ENCODE measurements at regions not wholly inside any gene's neighbourhood (a gene's known extent, or its start where the extent isn't known, plus 50 kb on each side); places are given as distances from the start of the nearest gene placed in this dataset.

DNA sequence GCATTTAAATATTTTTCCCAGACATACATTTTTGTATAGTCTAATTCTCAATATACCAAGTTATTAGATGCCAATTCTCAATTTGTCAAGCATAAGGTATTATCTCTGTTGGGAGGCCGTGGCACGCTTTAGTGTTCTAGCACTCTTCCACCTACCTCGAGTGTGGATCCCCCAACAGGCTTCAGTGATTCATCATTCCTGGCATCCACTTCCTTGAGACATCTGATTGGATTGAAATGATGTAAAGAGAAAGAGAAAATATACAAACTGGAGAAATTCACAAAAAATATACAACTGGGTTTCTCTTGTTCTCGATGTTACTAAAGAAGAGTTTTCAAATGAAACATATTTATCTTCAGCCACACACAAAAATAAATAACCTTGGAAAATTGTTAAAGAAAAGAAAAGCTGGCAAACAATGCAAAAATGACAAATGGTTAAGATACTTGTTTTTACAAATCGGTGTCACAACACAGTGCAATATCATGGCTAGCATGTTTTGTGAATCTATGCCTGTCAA is 218.0 kb upstream of the CDIN1 start:
- H3K27me3 Mint-ChIP-seq, result no peaks in the 10 kb centered on the region
- H3K4me1 Mint-ChIP-seq, result no peaks in the 10 kb centered on the region
- H3K9me3 Mint-ChIP-seq, result no peaks in the 10 kb centered on the region
- H3K4me3 Mint-ChIP-seq, result no peak overlapping the region
- H3K36me3 Mint-ChIP-seq, result no peaks in the 10 kb centered on the region
- ATAC-seq, result no peak
- H3K27ac Mint-ChIP-seq, result no peak overlapping the region

DNA sequence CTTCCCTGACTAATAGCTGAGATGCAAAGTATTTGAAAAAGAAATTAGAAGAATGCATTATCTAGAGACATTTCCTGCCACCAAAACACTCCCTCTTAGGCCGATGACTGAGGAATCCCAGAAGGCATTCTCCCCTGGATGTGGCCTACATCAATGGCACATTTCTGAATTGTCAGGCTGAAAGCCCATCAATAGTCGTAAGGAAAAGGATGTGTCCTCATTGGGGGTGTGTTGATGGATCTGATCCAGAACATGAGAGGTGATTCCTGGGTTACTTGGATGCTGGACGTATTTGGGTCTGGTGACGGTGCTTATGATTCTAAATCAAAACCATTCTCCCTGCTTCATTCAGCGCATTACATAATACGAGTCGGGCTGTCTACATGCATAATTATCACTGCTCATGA is 216.9 kb upstream of the CDIN1 start:
- H3K4me3 Mint-ChIP-seq, result no peak overlapping the region
- H3K27me3 Mint-ChIP-seq, result no peaks in the 10 kb centered on the region
- H3K4me1 Mint-ChIP-seq, result no peaks in the 10 kb centered on the region
- H3K9me3 Mint-ChIP-seq, result no peaks in the 10 kb centered on the region
- H3K27ac Mint-ChIP-seq, result no peak overlapping the region
- H3K36me3 Mint-ChIP-seq, result no peaks in the 10 kb centered on the region
- ATAC-seq, result no peak

DNA sequence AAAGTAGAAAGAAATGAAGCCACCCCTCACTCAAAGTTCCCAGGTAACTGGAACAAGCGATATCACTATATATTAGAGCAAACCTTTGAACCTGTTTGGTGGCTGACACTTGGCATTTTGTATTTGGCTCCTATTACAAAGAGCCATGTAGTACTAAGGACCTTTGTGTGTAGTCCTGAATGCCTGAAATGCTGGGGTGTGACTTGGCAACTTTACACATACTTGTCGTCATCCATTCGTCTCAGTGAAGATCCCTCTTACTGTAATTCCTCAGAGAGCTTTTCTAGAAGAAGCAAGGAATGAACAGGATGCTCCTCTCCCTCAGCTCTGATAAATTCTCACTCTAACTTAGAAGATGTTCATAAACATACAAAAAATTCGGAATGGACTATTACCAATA is 216.1 kb upstream of the CDIN1 start:
- Mint-ChIP-seq H3K4me1 (no peaks in the 10 kb centered on the region), H3K36me3 (no peaks in the 10 kb centered on the region), H3K27me3 (no peaks in the 10 kb centered on the region), H3K4me3 (no peak overlapping the region), H3K27ac (no peak overlapping the region), H3K9me3 (no peaks in the 10 kb centered on the region)
- ATAC-seq, result no peak

DNA sequence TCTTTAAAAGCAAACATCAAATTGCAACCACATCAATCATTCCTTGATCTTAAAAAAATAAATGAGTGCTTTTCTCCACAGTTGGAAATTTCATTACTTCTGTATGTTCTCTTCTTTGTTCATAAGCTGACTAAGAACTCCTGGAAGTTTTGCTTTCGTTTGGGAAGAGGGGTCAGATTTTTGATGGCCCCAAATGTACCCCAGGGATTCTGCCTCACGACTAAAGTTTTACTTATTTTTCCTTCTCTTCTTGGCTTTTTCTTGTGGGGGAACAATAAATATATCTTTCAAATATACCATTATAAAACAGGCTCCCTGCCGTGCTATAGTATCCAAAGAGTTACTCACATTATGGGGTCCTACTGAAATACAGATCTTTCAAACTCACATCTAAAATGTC is 215.0 kb upstream of the CDIN1 start:
- Mint-ChIP-seq H3K9me3 (peaks cover 2% of the 10 kb centered on the region), H3K36me3 (no peaks in the 10 kb centered on the region), H3K4me3 (no peak overlapping the region), H3K4me1 (no peaks in the 10 kb centered on the region), H3K27me3 (no peaks in the 10 kb centered on the region), H3K27ac (no peak overlapping the region)
- ATAC-seq, result no peak

DNA sequence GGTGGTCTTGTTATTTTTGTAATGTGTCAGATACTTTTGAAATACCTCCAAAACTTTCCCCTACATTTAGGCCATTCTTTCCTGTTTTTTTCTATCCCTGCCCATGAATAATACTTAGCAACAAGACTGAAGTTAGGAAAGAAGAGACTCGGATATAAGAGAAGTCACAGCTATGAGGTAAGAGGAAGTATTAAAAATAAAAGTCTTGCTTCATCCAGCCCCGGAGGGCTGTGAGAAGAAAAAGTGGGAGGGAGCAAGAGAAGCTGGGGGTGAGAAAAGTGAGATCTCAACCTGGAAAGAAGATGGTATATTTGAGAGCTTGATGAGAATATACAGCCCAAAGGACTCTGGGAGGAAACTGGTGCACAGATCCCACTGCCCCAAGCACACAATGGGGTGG is 213.5 kb upstream of the CDIN1 start:
- Mint-ChIP-seq H3K27me3 (no peaks in the 10 kb centered on the region), H3K36me3 (no peaks in the 10 kb centered on the region), H3K9me3 (peaks cover 2% of the 10 kb centered on the region), H3K4me1 (no peaks in the 10 kb centered on the region), H3K27ac (no peak overlapping the region), H3K4me3 (no peak overlapping the region)
- no peak for ATAC-seq

DNA sequence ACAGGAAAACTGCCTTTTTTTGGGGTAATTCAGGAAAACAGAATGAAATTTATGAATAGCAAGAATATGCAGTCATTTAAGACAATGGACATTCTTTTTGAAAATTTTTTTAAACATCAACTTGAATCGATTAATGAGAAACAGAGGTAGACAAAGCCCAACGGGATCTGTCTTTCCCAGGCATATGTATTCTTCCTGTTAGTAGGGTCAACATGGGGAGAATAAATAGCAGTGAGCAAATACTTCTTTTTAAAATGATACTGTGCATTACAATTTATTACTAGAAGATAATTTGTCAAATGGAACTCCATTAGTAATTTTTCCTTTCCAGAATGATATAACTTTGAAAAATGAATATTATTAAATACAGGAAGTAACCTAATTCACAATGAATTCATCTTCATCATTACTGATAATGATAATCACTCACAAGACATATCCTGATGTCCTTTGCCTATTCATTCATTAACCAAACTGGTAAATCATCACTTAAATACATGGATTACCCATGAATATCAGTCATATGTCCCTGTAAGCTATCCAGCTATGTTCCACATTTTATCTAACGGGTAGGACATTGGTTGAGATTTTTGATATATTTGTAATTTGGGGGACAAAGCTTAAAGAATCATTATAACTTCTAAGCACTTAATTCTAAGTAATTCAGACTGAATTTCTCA is 209.2 kb upstream of the CDIN1 start:
- ATAC-seq, result no peak
- H3K4me1 Mint-ChIP-seq, result no peaks in the 10 kb centered on the region
- no peaks in the 10 kb centered on the region for H3K27me3 Mint-ChIP-seq
- no peak overlapping the region for H3K27ac Mint-ChIP-seq
- peaks cover 2% of the 10 kb centered on the region for H3K9me3 Mint-ChIP-seq
- H3K4me3 Mint-ChIP-seq, result no peak overlapping the region
- H3K36me3 Mint-ChIP-seq, result no peaks in the 10 kb centered on the region

DNA sequence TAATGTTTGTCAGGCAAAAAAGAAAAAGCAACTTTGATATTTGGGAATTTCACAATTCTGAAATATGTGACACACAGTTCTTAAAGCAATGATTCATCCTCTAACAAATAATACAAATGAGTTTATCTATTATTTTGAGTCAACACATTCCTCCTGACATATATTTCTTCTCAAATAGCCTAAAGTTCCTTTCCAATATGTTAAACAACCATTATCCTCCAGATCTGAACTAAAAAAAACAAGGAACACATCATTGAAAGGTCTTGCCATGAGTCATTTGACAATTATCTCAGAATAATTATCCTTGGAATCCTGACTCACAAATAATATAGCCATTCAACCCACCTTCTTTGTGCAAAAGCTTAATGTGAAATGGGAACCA is 208.7 kb upstream of the CDIN1 start:
- Mint-ChIP-seq H3K36me3 (no peaks in the 10 kb centered on the region), H3K4me3 (no peak overlapping the region), H3K27me3 (no peaks in the 10 kb centered on the region), H3K27ac (no peak overlapping the region), H3K4me1 (no peaks in the 10 kb centered on the region), H3K9me3 (peaks cover 2% of the 10 kb centered on the region)
- no peak for ATAC-seq

DNA sequence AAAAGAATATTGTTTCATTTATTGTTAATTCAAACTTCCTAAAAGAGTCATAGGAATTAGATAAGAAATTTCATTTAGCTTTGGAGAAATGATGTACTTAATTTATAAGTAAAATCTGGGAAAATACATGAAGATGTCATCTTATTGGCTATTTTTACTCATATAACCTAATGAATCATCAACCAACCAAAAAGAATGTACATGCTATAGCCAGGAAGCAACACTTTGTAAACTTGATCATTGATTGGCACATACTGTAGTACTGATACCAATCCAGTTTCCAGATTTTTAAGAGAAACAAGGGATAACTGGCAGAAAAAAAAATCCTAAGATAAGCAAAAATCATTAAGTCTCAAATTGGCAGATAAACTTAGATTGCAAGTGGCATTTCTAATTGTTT is 207.9 kb upstream of the CDIN1 start:
- H3K36me3 Mint-ChIP-seq, result no peaks in the 10 kb centered on the region
- H3K27me3 Mint-ChIP-seq, result no peaks in the 10 kb centered on the region
- no peak overlapping the region for H3K4me3 Mint-ChIP-seq
- peaks cover 2% of the 10 kb centered on the region for H3K9me3 Mint-ChIP-seq
- no peaks in the 10 kb centered on the region for H3K4me1 Mint-ChIP-seq
- H3K27ac Mint-ChIP-seq, result no peak overlapping the region
- no peak for ATAC-seq

DNA sequence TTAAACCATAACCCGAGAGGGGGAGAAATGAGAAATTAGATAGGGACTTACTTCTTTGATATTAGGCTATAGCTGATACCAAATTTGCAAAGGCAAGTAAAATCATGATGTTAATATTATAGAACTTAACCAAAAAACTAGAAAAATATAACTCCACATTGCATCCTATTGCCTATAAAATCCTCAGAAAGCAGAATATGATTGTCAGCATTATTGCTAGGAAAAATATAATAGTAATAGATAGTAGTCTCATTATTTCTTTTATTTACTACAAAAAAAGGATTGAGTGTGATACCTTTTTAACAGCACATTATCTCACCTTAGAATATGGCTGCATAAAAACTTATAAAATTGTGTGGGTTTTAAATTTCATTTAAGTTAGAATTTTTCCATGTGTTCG is 206.5 kb upstream of the CDIN1 start:
- no peaks in the 10 kb centered on the region for H3K4me1 Mint-ChIP-seq
- peaks cover 2% of the 10 kb centered on the region for H3K9me3 Mint-ChIP-seq
- no peak overlapping the region for H3K27ac Mint-ChIP-seq
- H3K27me3 Mint-ChIP-seq, result no peaks in the 10 kb centered on the region
- ATAC-seq, result no peak
- no peak overlapping the region for H3K4me3 Mint-ChIP-seq
- H3K36me3 Mint-ChIP-seq, result no peaks in the 10 kb centered on the region

DNA sequence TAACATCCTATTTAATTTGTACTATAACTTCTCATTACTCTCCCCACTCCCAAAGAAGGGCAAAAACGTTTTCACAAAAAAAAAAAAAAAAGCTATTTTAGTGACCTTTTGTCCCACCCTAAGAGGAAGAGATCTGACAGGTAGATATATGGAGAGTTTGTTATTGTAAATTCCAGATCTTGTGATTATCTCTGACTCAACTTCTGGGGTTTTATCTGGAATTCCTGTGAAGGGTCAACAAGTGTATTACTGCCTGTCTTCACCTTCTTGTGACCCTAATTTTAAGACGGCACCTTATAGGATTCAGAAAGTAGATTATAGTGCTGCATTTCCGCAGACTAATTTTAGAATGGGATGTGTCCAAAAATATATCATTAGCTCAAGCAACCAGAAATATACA is 205.9 kb upstream of the CDIN1 start:
- no peak overlapping the region for H3K4me3 Mint-ChIP-seq
- no peak for ATAC-seq
- no peak overlapping the region for H3K27ac Mint-ChIP-seq
- no peaks in the 10 kb centered on the region for H3K36me3 Mint-ChIP-seq
- peaks cover 2% of the 10 kb centered on the region for H3K9me3 Mint-ChIP-seq
- H3K27me3 Mint-ChIP-seq, result no peaks in the 10 kb centered on the region
- no peaks in the 10 kb centered on the region for H3K4me1 Mint-ChIP-seq

DNA sequence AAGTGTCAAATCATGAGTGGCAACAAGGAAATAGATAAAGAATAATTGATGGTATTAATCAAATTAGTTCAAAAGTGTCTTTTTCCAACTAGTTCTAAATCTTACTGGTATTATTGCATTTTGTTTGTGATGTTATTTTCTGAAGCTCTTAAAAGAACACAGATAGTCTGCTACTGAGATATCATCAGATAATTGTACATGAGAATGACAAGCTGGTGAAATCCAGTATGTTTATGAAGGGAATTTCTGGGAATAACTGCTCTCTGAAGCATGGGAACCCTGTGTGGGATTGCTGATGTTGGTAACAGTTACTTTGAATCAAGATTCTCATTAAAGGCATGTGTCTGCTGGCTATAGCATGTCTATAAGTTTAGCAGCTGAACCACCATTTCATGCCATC is 190.3 kb upstream of the CDIN1 start:
- H3K9me3 Mint-ChIP-seq, result no peaks in the 10 kb centered on the region
- H3K27me3 Mint-ChIP-seq, result no peaks in the 10 kb centered on the region
- no peaks in the 10 kb centered on the region for H3K36me3 Mint-ChIP-seq
- H3K4me1 Mint-ChIP-seq, result no peaks in the 10 kb centered on the region
- H3K4me3 Mint-ChIP-seq, result no peak overlapping the region
- no peak overlapping the region for H3K27ac Mint-ChIP-seq
- ATAC-seq, result no peak

DNA sequence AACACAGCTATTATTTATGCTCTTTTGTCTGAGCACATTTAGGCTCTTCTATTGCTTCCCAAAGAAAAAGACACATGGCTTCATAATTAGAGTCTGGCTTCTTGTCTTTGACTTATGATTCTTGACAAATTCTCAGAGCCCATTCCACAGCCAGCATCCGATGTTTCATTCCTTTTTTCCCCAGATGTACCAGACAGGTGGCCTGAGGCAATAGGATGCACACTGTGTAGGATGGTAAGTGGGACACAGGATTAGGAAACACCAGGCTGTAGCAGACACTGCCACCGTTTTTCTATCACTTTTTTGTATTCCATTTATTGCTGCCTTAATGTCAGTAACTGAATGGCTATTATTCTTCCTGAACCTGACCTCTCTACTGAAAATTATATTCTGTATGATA is 188.9 kb upstream of the CDIN1 start:
- ATAC-seq, result no peak
- no peaks in the 10 kb centered on the region for H3K36me3 Mint-ChIP-seq
- no peak overlapping the region for H3K27ac Mint-ChIP-seq
- no peaks in the 10 kb centered on the region for H3K27me3 Mint-ChIP-seq
- H3K9me3 Mint-ChIP-seq, result no peaks in the 10 kb centered on the region
- no peak overlapping the region for H3K4me3 Mint-ChIP-seq
- no peaks in the 10 kb centered on the region for H3K4me1 Mint-ChIP-seq

DNA sequence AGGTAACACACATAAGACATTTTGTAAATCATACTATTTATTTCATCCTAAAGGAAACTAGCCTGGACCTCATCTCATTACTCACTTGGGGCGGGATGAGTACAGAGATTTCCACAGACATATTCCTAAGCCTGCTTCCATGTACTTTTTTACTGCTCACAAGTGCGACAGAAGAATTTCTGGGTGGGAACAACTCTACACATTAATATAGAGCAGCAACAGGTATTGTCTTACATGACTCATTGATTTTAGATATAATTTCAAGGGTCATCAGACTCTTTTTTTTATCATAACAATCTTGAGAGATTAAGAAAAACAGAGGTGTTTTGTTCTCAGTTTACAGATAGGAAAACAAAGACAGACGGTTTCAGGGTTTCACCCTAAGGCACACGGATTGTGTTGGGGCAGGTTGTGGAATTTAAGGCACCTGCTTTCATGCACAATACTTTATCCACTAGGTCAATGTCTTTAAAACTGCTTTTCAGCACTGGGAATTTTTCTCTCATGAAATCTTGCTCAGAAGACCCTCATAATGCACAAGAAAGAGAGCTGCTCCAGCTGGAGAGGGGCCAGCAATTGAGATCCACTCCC is 186.7 kb upstream of the CDIN1 start:
- Mint-ChIP-seq H3K36me3 (no peaks in the 10 kb centered on the region), H3K4me3 (no peak overlapping the region), H3K4me1 (no peaks in the 10 kb centered on the region), H3K27ac (no peak overlapping the region), H3K27me3 (no peaks in the 10 kb centered on the region), H3K9me3 (no peaks in the 10 kb centered on the region)
- ATAC-seq, result no peak

DNA sequence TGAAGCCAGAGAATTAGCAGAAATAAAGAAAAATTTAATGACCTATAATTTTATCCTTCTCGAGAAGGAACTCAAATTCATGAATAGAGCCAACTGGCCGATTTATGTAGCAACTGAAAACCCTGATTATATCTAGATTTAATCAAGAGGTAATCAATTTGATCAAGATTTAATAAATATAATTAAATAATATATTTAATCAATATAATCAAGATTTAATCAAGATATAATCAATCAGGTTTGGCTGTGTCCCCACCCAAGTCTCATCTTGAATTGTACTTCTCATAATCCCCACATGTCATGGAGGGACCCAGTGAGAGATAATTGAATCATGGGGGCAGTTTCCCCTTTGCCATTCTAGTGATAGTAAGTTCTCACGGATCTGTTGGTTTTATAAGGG is 181.2 kb upstream of the CDIN1 start:
- H3K36me3 Mint-ChIP-seq, result no peaks in the 10 kb centered on the region
- H3K27me3 Mint-ChIP-seq, result no peaks in the 10 kb centered on the region
- no peaks in the 10 kb centered on the region for H3K4me1 Mint-ChIP-seq
- H3K27ac Mint-ChIP-seq, result no peak overlapping the region
- H3K4me3 Mint-ChIP-seq, result no peak overlapping the region
- no peak for ATAC-seq
- H3K9me3 Mint-ChIP-seq, result no peaks in the 10 kb centered on the region

DNA sequence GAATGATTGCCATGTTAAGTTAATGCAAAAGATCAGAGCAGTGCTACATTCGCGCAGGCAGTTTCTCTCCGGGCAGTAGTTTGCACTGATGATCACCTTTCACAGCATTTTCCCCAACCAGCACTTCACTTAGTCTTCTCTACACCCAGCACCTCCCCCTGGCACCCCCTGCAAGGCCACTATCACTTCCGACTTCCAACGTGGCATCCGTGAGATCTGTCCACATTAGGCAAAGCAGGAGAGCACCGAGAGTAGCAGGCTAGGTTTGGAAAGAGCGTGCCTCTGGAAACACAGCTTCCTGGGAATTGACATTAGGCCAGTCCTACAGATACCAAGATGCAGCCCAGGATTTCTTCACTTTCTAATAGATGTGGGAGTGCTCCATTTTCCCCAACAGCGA is 180.2 kb upstream of the CDIN1 start:
- Mint-ChIP-seq H3K4me3 (no peak overlapping the region), H3K4me1 (no peaks in the 10 kb centered on the region), H3K9me3 (no peaks in the 10 kb centered on the region), H3K27me3 (no peaks in the 10 kb centered on the region), H3K36me3 (no peaks in the 10 kb centered on the region), H3K27ac (no peak overlapping the region)
- ATAC-seq, result no peak

DNA sequence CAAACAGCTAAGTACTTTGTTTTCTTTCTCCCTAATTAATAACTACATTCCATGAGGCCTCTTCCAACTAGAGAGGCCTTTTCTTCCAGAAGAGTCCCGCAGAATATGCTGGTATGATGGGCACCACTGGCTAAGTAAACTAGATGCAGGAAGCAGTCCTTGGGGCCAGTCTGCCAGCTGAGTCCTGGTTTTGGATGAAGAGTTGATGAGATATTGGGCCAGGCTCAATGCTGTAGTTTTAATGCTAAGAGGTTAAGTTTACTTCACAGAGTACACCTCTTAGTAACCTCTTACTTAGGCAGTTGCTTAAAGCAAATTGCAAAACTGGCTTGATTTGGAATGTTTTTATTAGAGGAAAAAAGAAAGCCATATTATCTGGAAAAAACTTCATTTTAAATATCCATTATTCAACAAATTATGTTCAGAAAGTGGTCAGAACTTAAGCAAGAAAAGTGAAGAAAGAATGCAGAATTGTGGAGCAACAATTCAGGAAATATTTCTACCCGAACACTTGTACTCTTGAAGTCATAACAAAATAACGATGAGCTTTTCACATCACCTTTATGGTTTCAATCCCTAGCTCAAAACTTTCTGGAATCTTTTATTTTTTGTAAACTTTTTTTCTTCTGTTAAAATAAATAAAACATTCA is 178.4 kb upstream of the CDIN1 start:
- Mint-ChIP-seq H3K4me1 (no peaks in the 10 kb centered on the region), H3K4me3 (no peak overlapping the region), H3K27ac (no peak overlapping the region), H3K9me3 (no peaks in the 10 kb centered on the region), H3K36me3 (no peaks in the 10 kb centered on the region), H3K27me3 (no peaks in the 10 kb centered on the region)
- ATAC-seq, result no peak
